ENCODE measurements at regions not wholly inside any gene's neighbourhood (a gene's known extent, or its start where the extent isn't known, plus 50 kb on each side); places are given as distances from the start of the nearest gene placed in this dataset.

- CTCF ChIA-PET (ENCODE audit: low intra/inter-chr PET ratio) = no interaction called here
- H3K9me3 ChIP-seq (replicated peaks; ENCODE audit: control insufficient read depth, insufficient read depth, low read depth, low read length) = no peaks in the 10 kb centered on the region
- TF ChIP-seq PRMT5 (CRISPR knock-in tag; IDR thresholded peaks at IDR 0.05) = no peak
- no peak for TF ChIP-seq HMBOX1 (IDR thresholded peaks at IDR 0.05)
- TF ChIP-seq POU5F1 (IDR thresholded peaks at IDR 0.05; ENCODE audit: borderline replicate concordance, low read depth, low read length, partially characterized antibody) = no peak
- TF ChIP-seq TOE1 (IDR thresholded peaks at IDR 0.05; ENCODE audit: borderline replicate concordance) = no peak
- no peak for TF ChIP-seq TOE1 (CRISPR knock-in tag; IDR thresholded peaks at IDR 0.05; ENCODE audit: borderline replicate concordance, low read depth)
- no peak for TF ChIP-seq SMARCB1 (IDR thresholded peaks at IDR 0.05; ENCODE audit: insufficient read length, low read depth)
- no peak for TF ChIP-seq PTBP1 (IDR thresholded peaks at IDR 0.05; ENCODE audit: low read depth, low read length)
- no peak for TF ChIP-seq BRF1 (IDR thresholded peaks at IDR 0.05; ENCODE audit: borderline replicate concordance, extremely low read depth, insufficient read length)
- TF ChIP-seq SNRNP70 (optimal IDR thresholded peaks at IDR 0.05; ENCODE audit: low read depth, low read length) = no peak
- no peak for TF ChIP-seq ZNF584 (CRISPR knock-in tag; IDR thresholded peaks at IDR 0.05; ENCODE audit: low read depth)
- TF ChIP-seq CHCHD3 (CRISPR knock-in tag; IDR thresholded peaks at IDR 0.05) = no peak
- no peak for TF ChIP-seq STAT6 (CRISPR knock-in tag; IDR thresholded peaks at IDR 0.05)
- no peak for TF ChIP-seq MEF2A (IDR thresholded peaks at IDR 0.05; ENCODE audit: control insufficient read depth, low read depth, low read length)
- no peak for TF ChIP-seq ATF2 (CRISPR knock-in tag; IDR thresholded peaks at IDR 0.05)
- no peak for TF ChIP-seq HBP1 (CRISPR knock-in tag; IDR thresholded peaks at IDR 0.05)
- no peak for TF ChIP-seq CREB3L1 (IDR thresholded peaks at IDR 0.05; ENCODE audit: borderline replicate concordance, low read depth)
Measured at GRCh38 chr10:129373231-129373630, 93.8 kb upstream of the MGMT start.

More at GRCh38 chr10:129373231-129373630, 93.8 kb upstream of the MGMT start:
- POLR2A ChIA-PET = no interaction called here
- DNase-seq (ENCODE audit: extremely low read depth in 1 of 4, low spot score in 3 of 4) (no peak), FAIRE-seq (no peak), ATAC-seq (no peak)
- intact Hi-C loops (cut with micrococcal nuclease) = no loop called here
- WGBS (ENCODE audit: insufficient coverage, low coverage, missing lambda C conversion rate) = 0% methylated on average over 9 of the region's 12 CpGs
- Histone ChIP-seq H3K9me1 (ENCODE audit: control insufficient read depth, insufficient read depth, low read length) (no peaks in the 10 kb centered on the region), H3K36me3 (ENCODE audit: control insufficient read depth, insufficient read depth, low read length) (no peaks in the 10 kb centered on the region), H3K4me1 (replicated peaks in 1 of 2; ENCODE audit: control insufficient read depth in 2 of 2, insufficient read depth in 2 of 2, low read length in 2 of 2) (no peaks in the 10 kb centered on the region), H4K20me1 (replicated peaks; ENCODE audit: control insufficient read depth, insufficient read depth, low read length) (no peaks in the 10 kb centered on the region), H3K4me2 (ENCODE audit: insufficient read depth, low read length) (no peak overlapping the region), H3K4me3 (no peak overlapping the region), H2AFZ (ENCODE audit: low read depth, low read length) (no peak overlapping the region), H3K27me3 (ENCODE audit: control insufficient read depth in 2 of 2, insufficient read depth in 2 of 2, low read length in 2 of 2) (peaks cover 0 to 24% of the 10 kb centered on the region in 2 experiments; a peak in 3 of 5 replicates), H3K27ac (ENCODE audit: extremely low read depth, low read depth, low read length) (no peak overlapping the region), H3K9ac (ENCODE audit: insufficient read depth in 1 of 2, low read depth in 2 of 2, low read length in 2 of 2) (no peak overlapping the region), H3K79me2 (ENCODE audit: control insufficient read depth, insufficient read depth, low read length) (no peaks in the 10 kb centered on the region)
- BruUV-seq (replicated peaks) = no TSS peak
- in situ Hi-C loops (cut with MboI) = no loop called here

Data from K562 (cell line).